Posterior vena cava (tissue), 2 donors: ENCODE measurements at regions not wholly inside any gene's neighbourhood (a gene's known extent, or its start where the extent isn't known, plus 50 kb on each side); places are given as distances from the start of the nearest gene placed in this dataset.
A peak's percentile ranks its signal among the peaks of the same experiment; 100 is the strongest.
"Not testable (repeated sequence)": the region's sequence is repeated elsewhere in the genome, so short reads cannot be mapped to it uniquely, and the experiment has no call there.

ENCODE experiments used
- DNase-seq: peaks from one replicate; pipeline ENCODE4 v3.0.0-alpha.2; 2020; ENCODE audit warnings: low spot score
- intact Hi-C, 2 donors: fragments of 100-400 bp; cut with DNase I; formaldehyde crosslinking; loops; one replicate each; pipeline versions ENCODE4 v1.14.1 to v1.14.2; 2022 to 2023
- donor health status: DM: yes; HTN: yes; CAD: no.
- donor health status: DM: yes; HTN: yes; CAD: no.

DNA sequence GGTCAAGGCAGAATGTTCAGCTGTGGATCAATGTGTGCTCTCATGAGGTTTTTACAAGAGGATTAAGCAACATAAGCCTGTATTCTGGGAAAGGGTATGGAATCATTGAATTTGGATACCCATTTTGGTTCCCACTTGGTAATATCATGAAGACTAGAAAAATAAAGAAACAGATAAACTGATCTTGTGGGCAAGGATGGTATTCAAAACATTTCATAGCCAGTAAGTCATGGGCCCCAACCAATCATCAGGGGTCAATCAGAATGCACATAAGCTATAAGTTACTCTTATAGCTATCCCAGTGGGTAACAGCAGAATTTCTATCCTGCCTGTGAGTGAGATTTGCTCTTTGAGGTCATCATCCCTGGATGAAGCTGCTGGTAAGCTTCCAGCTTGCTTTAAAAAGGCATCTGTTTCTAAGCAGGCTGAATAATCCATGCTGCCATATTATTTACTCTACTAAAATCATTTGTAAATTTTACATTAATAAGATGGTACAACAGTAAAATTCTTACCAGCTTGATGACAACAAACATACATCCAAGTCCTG is 291.2 kb downstream of the RAD51AP2 start:
- DNase-seq, result no peak
- intact Hi-C loops, result no loop called here

- DNase-seq, result no peak
- intact Hi-C loops, result no loop called here
These were observed 295.0 kb downstream of the RAD51AP2 start for GRCh38 chr2:17223211-17223610.

GRCh38 chr2:17208511-17208910 is 309.7 kb downstream of the RAD51AP2 start:
- DNase-seq, result no peak
- intact Hi-C loops, result no loop called here

GRCh38 chr2:17206771-17207170 is 311.5 kb downstream of the RAD51AP2 start:
- intact Hi-C loops, result no loop called here
- no peak for DNase-seq

DNA sequence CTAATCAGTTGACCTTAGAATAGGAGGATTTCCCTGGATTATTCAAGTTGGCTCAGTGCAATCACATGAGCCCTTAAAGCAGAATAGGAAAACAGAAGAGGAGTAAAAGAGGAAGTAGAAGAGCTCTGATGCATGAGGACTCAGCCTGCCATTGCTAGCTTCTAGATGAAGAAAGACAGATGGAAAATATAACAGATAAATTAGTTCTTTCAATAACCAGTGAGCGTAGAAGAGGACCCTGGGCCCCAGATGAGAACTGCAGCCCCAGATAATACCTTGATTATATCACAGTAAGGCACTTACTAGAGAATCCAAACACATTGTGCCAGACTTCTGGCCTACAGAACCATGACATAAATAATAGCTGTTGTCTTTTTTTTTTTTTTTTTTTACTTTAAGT is 314.0 kb downstream of the RAD51AP2 start:
- DNase-seq, intact Hi-C loops: not testable (repeated sequence)

GRCh38 chr2:17202628-17203027 is 315.6 kb downstream of the RAD51AP2 start:
- DNase-seq, intact Hi-C loops: not testable (repeated sequence)

DNA sequence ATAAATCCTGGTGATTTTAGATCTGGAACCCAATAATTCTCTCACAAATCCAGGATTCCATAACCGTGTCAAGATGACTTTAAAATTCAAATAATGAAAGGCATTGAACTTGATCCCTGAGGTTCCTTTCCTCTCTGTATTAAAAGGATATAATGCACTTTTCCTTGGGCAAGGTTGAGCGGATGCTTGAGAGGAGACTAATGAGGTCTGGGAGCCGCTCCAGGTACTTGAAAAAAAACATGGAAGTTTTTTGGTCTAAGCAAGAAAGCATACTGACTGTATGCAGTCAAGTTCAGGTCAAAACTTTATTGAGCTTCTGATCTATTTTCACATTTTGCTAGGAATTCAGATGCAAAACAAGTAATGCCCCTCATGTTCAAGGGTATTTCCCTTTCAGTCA is 318.5 kb downstream of the RAD51AP2 start:
- no peak for DNase-seq
- intact Hi-C loops, result no loop called here

DNA sequence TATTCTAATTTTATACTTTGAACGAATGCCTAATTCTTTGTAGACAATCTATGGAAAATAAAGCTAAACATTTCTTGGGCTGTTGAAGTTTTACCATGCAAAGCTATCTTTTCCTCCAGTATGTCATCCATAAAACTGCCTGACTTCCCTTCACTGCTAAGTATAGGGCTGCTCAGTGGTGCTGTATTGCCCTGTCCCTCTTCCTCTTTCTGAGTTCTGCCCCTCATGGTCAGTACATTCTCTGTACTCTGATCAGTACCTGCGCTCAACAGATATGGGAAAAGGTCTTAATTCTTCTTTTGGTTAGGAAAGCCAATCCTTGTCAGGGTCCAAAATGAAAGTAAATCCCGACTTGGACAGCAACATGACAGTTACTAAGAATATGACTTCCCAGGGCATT is 321.9 kb downstream of the RAD51AP2 start:
- intact Hi-C loops, result no loop called here
- DNase-seq, result no peak

DNA sequence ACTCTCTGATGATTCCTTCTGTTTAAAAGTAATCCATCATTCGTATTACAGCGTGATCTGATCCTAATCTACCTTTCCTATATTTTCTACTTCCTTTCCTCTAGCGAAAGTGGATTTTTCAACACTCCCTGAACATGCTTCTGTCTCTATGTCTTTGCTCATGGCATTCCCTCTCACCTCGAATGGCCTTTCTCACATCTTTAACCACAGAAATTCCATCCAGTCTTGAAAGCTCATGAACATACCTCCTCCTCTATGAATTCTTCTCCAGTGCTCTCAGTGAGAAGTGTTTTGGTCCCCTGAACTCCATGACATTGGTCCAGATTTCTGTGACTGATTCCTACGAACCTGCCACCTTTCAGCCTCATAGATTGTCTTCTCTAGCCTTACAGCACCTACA is 323.2 kb downstream of the RAD51AP2 start:
- no peak for DNase-seq
- intact Hi-C loops, result no loop called here

DNA sequence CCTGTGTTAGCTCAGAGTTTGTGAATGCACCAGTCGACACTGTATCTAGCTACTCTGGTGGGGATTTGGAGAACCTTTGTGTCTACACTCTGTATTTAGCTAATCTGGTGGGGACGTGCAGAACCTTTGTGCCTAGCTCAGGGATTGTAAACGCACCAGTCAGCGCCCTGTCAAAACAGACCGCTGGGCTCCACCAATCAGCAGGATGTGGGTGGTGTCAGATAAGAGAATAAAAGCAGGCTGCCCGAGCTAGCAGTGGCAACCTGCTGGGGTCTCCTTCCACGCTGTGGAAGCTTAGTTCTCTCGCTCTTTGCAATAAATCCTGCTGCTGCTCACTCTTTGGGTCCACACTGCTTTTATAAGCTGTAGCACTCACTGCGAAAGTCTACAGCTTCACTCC is 324.2 kb downstream of the RAD51AP2 start:
- intact Hi-C loops, result no loop called here
- DNase-seq, result no peak

DNA sequence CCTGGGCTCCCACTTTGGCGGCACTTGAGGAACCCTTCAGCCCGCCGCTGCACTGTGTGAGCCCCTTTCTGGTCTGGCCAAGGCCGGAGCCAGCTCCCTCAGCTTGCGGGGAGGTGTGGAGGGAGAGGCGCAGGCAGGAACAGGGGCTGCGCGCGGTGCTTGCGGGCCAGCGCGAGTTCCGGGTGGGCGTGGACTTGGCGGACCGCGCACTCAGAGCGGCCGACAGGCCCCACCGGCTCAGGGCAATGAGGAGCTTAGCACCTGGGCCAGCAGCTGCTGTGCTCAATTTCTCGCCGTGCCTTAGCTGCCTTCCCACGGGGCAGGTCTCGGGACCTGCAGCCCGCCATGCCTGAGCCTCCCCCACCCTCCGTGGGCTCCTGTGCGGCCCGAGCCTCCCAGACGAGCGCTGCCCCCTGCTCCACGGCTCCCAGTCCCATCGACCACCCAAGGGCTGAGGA is 324.8 kb downstream of the RAD51AP2 start:
- intact Hi-C loops, result not testable (repeated sequence)
- DNase-seq, result peak; percentile 73

GRCh38 chr2:17191223-17191622 is 327.0 kb downstream of the RAD51AP2 start:
- DNase-seq, result no peak
- intact Hi-C loops, result no loop called here

DNA sequence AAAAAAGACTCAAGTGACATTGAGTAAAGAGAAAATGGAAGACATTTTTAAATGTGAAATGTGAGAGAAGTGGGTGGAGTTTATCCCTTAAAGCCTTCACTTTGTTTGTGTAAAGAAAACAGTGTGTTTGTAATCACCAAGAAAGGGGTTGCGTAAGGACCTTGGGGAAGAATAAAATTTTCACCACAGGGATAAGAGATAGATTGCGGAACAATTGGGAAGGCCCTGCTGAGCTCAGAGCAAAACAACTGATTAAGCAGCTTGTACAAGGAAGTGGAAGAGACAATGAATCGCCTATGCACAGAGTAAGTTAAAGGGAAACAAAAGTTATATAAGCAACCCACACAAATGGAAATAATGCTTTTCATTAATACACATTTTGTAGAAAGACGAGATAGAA is 327.7 kb downstream of the RAD51AP2 start:
- no peak for DNase-seq
- intact Hi-C loops, result no loop called here

- no peak for DNase-seq
- intact Hi-C loops, result no loop called here
These were observed 329.5 kb downstream of the RAD51AP2 start for GRCh38 chr2:17188721-17189120.

DNA sequence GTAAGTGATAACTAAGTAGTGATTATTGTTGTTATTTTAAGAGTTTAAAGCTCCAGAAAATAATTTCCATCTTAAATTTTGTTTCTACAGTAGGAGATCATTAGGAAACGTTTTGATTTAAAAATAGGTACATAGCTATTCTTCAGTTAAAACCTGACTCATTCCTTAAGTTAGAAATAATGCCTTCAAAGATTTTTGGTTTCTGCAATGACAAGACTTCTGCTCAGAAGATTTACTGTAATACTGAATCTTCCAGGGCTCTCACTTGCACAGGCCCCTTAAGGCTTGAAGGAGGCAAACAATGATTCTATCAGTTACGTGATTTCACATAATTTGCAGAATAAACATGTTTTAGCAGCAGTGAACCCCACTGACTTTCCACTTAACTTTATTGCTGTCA is 333.7 kb downstream of the RAD51AP2 start:
- intact Hi-C loops, result loop anchor here in 1 of 2 donors (5.0 kb wide), 1 partner anchor 1512 kb away; no protein-coding TSS in a partner anchor

DNA sequence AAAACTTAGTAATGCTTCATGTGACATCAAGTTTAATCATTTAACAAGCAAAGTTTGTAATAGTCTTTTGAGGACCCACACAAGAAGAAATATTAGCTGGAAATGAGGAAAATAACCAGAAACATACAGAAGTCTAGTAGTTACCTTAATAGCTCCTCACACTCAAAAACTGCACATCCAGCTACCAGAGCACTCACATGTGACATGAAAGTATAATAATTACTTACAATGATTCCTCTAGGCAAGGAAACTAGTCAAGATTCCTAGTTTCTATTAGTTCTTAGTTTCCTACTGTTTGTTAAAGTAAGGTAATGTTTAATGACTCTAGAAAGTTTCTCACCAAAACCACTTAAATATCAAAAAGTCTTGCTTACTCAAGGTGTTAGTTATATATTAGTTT is 335.8 kb downstream of the RAD51AP2 start:
- intact Hi-C loops, result loop anchor here in 1 of 2 donors (5.0 kb wide), 1 partner anchor 1510 kb away; no protein-coding TSS in a partner anchor
- DNase-seq, result no peak

More for the DNA sequence above, 333.7 kb downstream of the RAD51AP2 start:
- no peak for DNase-seq

GRCh38 chr2:17181051-17181752 is 337.0 kb downstream of the RAD51AP2 start:
- DNase-seq, result no peak
- intact Hi-C loops, result loop anchor here in 1 of 2 donors (5.0 kb wide), 1 partner anchor 1509 kb away; no protein-coding TSS in a partner anchor

GRCh38 chr2:17179145-17179808 is 339.0 kb downstream of the RAD51AP2 start:
- intact Hi-C loops, result no loop called here
- DNase-seq, result no peak

DNA sequence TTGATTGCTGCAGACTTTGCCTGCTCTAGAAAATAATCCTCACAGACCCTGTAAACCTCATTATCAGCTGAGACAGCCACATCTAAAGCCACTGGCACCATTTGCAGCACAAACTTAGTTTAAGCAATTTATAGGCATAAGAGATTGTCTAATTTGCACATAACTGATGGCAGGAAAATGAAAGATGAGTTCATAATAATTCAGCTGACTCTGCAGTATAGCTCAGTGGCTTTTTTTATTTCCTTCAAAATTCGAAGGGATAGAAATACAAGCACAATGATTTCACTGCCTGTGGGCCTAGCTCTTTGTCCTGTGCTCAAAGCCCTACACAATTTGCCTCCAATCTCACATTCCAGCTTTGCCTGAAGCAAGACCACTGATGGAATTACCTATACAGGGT is 341.2 kb downstream of the RAD51AP2 start:
- intact Hi-C loops, result no loop called here
- no peak for DNase-seq

GRCh38 chr2:17171446-17172049 is 346.7 kb downstream of the RAD51AP2 start:
- no peak for DNase-seq
- intact Hi-C loops, result no loop called here
